Erythroblast (primary cell): ENCODE measurements at regions not wholly inside any gene's neighbourhood (a gene's known extent, or its start where the extent isn't known, plus 50 kb on each side); places are given as distances from the start of the nearest gene placed in this dataset.
"Not testable (repeated sequence)": the region's sequence is repeated elsewhere in the genome, so short reads cannot be mapped to it uniquely, and the experiment has no call there.

ENCODE experiments used
- GATA1 ChIP-seq: IDR thresholded peaks from 2 replicates; pipeline ENCODE4 v1.6.1; 2011; ENCODE audit warnings: low read depth, mild to moderate bottlenecking, control low read depth, low read length, moderate library complexity
- POLR2A ChIP-seq: IDR thresholded peaks from 2 replicates; pipeline ENCODE4 v1.6.1; 2011; ENCODE audit warnings: mild to moderate bottlenecking, low read length

DNA sequence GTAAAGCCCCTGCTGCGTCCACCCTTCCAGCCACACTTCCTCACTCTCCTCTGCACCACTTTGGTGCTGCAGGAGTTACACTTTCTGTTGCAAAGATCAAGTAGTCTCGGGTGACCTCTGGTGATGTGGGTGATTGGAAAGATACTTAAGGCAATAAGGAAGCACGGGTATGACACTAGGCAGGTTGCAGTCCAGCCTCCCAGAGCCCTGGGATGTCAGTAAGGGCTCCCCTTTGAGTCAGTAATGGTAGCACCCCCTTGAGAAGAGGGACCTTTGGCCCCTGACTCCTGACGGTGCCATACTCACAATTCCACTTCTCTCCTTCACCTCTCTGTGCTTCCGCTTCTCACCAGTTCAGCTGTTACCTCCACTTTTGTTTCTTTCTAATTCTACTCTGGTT is 84.1 kb upstream of the KIF2A start:
- TF ChIP-seq POLR2A, GATA1: not testable (repeated sequence)
